ENCODE measurements at regions not wholly inside any gene's neighbourhood (a gene's known extent, or its start where the extent isn't known, plus 50 kb on each side); places are given as distances from the start of the nearest gene placed in this dataset.

DNA sequence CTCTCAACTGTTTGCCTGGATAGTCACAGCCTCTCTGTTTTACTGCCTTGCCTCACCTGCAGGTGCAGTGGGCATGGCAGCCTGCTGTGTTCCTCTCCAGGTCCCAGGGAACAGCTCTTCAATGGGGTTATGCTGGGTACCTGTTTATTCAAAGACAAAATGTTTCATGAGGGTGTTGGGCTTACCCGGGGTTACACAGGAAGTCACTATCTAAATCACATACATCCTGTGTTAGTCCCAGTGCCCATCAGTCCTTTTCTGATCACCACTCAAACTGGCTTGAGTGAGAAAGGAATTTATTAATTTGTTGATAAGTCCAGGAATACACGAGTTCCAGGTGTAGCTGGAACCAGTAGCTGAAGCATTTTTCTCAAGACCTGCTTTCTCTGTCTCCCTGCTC is 1503.6 kb upstream of the TMEM132C start:
- TF ChIP-seq, protein P1, sequence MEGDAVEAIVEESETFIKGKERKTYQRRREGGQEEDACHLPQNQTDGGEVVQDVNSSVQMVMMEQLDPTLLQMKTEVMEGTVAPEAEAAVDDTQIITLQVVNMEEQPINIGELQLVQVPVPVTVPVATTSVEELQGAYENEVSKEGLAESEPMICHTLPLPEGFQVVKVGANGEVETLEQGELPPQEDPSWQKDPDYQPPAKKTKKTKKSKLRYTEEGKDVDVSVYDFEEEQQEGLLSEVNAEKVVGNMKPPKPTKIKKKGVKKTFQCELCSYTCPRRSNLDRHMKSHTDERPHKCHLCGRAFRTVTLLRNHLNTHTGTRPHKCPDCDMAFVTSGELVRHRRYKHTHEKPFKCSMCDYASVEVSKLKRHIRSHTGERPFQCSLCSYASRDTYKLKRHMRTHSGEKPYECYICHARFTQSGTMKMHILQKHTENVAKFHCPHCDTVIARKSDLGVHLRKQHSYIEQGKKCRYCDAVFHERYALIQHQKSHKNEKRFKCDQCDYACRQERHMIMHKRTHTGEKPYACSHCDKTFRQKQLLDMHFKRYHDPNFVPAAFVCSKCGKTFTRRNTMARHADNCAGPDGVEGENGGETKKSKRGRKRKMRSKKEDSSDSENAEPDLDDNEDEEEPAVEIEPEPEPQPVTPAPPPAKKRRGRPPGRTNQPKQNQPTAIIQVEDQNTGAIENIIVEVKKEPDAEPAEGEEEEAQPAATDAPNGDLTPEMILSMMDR (IDR thresholded peaks at IDR 0.05; ENCODE audit: low read length, missing control alignments) = no peak
- H3K4me3 ChIP-seq (replicated peaks; ENCODE audit: low read depth, low read length) = no peak overlapping the region
- no peak for DNase-seq (ENCODE audit: low read depth)

DNA sequence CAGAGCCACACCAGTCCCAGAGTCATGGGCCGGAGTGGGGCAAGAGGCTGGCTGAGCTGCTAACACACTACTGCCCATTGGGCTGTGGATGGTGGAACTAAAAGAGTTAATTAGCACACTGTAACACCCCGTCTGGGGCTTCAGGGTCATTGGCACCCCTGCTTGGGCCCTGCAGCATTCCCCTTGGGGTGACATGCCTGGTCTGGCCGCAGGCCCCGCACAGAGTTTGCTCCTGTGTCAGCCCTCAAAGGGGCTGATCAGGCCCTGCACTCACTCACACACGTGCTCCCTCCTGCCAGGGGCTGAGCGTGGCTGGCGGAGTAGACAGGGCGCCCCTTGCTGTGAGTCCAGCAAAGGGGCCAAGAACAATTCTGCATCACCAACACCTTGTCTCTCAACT is 1499.6 kb upstream of the TMEM132C start:
- TF ChIP-seq, protein P1 (IDR thresholded peaks at IDR 0.05; ENCODE audit: low read length, missing control alignments) = no peak
- no peak for DNase-seq (ENCODE audit: low read depth)

DNA sequence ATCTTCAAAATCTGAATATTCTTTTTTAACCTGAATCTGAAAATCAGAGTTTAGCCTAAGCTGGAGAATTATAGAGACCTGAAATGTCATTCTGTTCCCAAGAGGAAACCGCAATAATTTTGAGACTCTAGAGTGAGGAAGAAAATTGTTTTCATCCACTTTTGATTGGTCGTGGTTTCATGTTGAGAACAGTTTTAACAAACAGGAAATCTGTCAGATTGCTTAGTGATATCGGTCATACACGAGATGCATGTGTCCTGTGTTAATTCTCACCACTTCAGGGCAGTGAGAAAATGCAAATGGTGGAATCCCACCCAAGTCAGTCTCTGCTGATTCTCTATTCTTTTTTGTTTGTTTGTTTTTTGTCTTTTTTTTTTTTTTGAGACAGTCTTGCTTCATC is 1498.5 kb upstream of the TMEM132C start:
- DNase-seq (ENCODE audit: low read depth) = no peak
- H3K4me3 ChIP-seq (replicated peaks; ENCODE audit: low read depth, low read length) = no peak overlapping the region
- TF ChIP-seq, protein P1 (IDR thresholded peaks at IDR 0.05; ENCODE audit: low read length, missing control alignments) = no peak

More for the DNA sequence above, 1499.6 kb upstream of the TMEM132C start:
- H3K4me3 ChIP-seq (replicated peaks; ENCODE audit: low read depth, low read length) = no peak overlapping the region

DNA sequence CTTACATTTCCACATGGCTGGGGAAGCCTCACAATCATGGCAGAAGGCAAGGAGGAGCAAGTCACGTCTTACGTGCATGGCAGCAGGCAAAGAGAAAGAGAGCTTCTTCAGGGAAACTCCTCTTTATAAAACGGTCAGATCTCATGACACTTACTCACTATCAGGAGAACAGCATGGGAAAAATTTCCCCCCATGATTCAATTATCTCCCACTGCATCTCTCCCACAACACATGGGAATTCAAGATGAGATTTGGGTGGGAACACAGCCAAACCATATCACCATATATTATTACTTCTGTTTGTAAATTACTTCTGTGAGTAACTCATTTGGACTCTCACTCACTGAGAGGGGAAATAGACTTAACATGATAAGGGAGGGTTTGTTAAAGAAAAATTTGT is 1496.8 kb upstream of the TMEM132C start:
- TF ChIP-seq, protein P1 (IDR thresholded peaks at IDR 0.05; ENCODE audit: low read length, missing control alignments) = no peak
- DNase-seq (ENCODE audit: low read depth) = no peak
- no peak overlapping the region for H3K4me3 ChIP-seq (replicated peaks; ENCODE audit: low read depth, low read length)

DNA sequence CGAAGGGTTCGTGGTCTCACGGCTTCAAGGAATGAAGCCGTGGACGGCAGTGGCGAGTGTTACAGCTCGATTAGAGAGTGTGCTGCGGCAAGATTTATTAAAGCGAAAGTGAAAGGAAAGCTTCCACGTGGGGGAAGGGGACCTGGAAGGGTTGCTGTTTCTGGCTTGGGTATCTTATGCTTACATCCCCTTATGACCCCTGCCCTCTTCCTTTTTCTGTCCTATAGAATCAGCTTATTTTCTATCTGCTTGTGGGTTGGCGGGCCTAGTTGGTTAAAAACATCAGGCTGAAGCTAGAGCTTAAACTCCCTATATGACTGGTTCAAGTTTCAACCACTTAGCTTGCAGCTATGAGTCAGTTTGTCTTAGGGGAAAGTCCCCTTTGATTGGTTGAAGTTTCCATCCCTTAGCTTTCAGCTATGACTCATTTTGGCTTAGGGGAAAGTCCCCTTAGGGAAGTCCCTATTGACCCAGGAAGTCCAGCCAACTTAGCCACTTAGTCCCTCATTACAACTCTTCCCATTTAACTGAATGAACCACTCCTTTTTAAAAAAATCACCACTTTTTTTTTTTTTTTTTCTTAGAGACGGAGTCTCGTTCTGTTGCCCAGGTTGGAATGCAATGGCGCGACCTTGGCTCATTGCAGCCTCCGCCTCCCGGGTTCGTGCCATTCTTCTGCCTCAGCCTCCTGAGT is 1494.7 kb upstream of the TMEM132C start:
- DNase-seq (ENCODE audit: low read depth) = peak; percentile 27

DNA sequence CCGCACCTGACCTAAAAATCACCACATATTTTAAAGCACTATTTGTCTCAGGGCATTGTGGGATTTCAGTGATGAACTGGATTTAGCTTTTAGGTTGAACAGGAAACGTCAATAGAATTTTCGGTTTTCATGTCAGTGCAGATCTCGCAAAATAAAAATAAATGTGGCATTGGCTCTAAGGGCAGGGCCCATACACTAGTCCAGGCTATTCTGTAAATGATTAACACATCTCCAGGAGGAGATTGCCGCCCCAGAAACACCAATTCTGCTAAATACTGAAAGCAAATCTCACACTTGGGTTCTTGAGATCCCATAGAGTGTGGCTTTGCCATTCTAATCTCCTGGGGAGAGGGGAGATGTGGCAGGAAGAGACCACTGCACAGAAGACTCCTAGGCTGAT is 1494.0 kb upstream of the TMEM132C start:
- H3K4me3 ChIP-seq (replicated peaks; ENCODE audit: low read depth, low read length) = no peak overlapping the region
- DNase-seq (ENCODE audit: low read depth) = no peak
- TF ChIP-seq, protein P1 (IDR thresholded peaks at IDR 0.05; ENCODE audit: low read length, missing control alignments) = no peak

More for the DNA sequence above, 1494.7 kb upstream of the TMEM132C start:
- TF ChIP-seq, protein P1 (IDR thresholded peaks at IDR 0.05; ENCODE audit: low read length, missing control alignments) = no peak
- no peak overlapping the region for H3K4me3 ChIP-seq (replicated peaks; ENCODE audit: low read depth, low read length)

DNA sequence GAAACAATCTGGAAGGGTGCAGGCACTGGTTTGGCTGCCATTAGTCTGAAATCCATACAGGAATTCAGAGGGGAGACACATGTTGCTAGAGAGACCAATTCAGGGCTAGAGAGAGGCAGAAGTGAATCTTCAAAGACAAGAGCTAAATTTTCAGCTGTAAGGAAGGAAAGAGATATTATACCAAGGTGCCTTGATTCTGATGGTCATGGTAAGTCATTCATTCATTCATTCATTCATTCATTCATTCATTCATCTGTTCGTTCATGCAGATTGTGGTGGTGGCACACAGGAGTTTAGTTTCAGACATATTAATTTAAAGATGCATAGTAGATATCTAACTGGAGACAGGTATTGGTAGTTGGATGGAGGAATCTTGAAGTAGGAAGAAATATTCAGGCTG is 1493.5 kb upstream of the TMEM132C start:
- no peak for DNase-seq (ENCODE audit: low read depth)
- TF ChIP-seq, protein P1 (IDR thresholded peaks at IDR 0.05; ENCODE audit: low read length, missing control alignments) = no peak
- no peak overlapping the region for H3K4me3 ChIP-seq (replicated peaks; ENCODE audit: low read depth, low read length)

Measured in fibroblast of pulmonary artery (primary cell).